A549 (cell line): ENCODE measurements at regions not wholly inside any gene's neighbourhood (a gene's known extent, or its start where the extent isn't known, plus 50 kb on each side); places are given as distances from the start of the nearest gene placed in this dataset.
A peak's percentile ranks its signal among the peaks of the same experiment; 100 is the strongest.
"Not testable (repeated sequence)": the region's sequence is repeated elsewhere in the genome, so short reads cannot be mapped to it uniquely, and the experiment has no call there.

Experiments used
- ATAC-seq, 2 experiments: fragments of 200-7000 bp in 1 of 2; fragments of >200 bp in 1 of 2; cut with Nextera tagmentation in 1 of 2; cut with Tn5 transposase in 1 of 2; 3 replicates each; pipeline versions ENCODE4 v1.8.0 to v1.9.1; 2018 to 2020; ENCODE audit warnings: mild to moderate bottlenecking in 1 of 2, moderate library complexity in 1 of 2
- CTCF ChIA-PET: fragments of 300-600 bp; sonication (Branson Sonifier 250); formaldehyde crosslinking; extraction: SDS; loops from one replicate; lab custom pipeline; 2021; ENCODE audit warnings: antibody characterized with exemption, inconsistent platforms; lab: Yijun Ruan, JAX
- POLR2A ChIA-PET: fragments of 350-600 bp; formaldehyde crosslinking; extraction: SDS; loops from one replicate; lab custom pipeline; 2021; ENCODE audit warnings: antibody characterized with exemption, inconsistent platforms; lab: Yijun Ruan, JAX
- DNase-seq, 2 experiments: peaks; one replicate each; pipeline versions ENCODE4 v3.0.0 to v3.0.0-alpha.2; 2011 to 2016; ENCODE audit warnings: low read depth in 1 of 2, low spot score in 1 of 2
- FAIRE-seq: peaks from 2 replicates; lab custom pipeline; 2011; peaks lifted over from hg19 to GRCh38; lab: Jason Lieb, UNC
- H3K27ac ChIP-seq, 2 experiments: fragments of >200 bp; sonication (Bioruptor Twin); formaldehyde crosslinking; 3 replicates each; pipeline ENCODE4 v1.5.1; 2016 to 2017
- H3K4me1 ChIP-seq: fragments of >200 bp; sonication (Bioruptor Twin); formaldehyde crosslinking; 3 replicates; pipeline ENCODE4 v1.6.1; 2016
- H3K4me2 ChIP-seq: fragments of >200 bp; sonication (Bioruptor Twin); formaldehyde crosslinking; 3 replicates; pipeline ENCODE4 v1.6.1; 2016
- H3K4me3 ChIP-seq: fragments of >200 bp; sonication (Bioruptor Twin); formaldehyde crosslinking; 3 replicates; pipeline ENCODE4 v1.5.1; 2016
- H3K9me3 ChIP-seq: fragments of >200 bp; sonication (Bioruptor Twin); formaldehyde crosslinking; 3 replicates; pipeline ENCODE4 v1.6.1; 2016
- BHLHE40 ChIP-seq: IDR thresholded peaks from 2 replicates; pipeline ENCODE4 v1.6.1; 2012; ENCODE audit warnings: low read depth, low read length, inconsistent platforms
- CBX8 ChIP-seq: fragments of 200-600 bp; sonication (generic); IDR thresholded peaks from 2 replicates; pipeline ENCODE4 v1.6.1; 2016
- CEBPB ChIP-seq, 2 experiments: fragments of >200 bp in 1 of 2; sonication (Bioruptor Twin) in 1 of 2; formaldehyde crosslinking in 1 of 2; IDR thresholded peaks; 2 replicates each; pipeline ENCODE4 v1.6.1; 2012 to 2016
- CHD2 ChIP-seq: fragments of 150-350 bp; IDR thresholded peaks from 2 replicates; pipeline ENCODE4 v1.6.1; 2014; ENCODE audit warnings: low read length; ENCODE audit not compliant: partially characterized antibody
- FOSL2 ChIP-seq, 2 experiments: fragments of 450-650 bp in 1 of 2; fragments of >200 bp in 1 of 2; sonication (Bioruptor Twin) in 1 of 2; formaldehyde crosslinking; IDR thresholded peaks; 2 replicates each; pipeline versions ENCODE4 v1.5.0 to v1.6.1; 2016 to 2020; ENCODE audit warnings: mild to moderate bottlenecking in 1 of 2, moderate library complexity in 1 of 2
- HDAC2 ChIP-seq: fragments of 200-600 bp; sonication (generic); IDR thresholded peaks from 2 replicates; pipeline ENCODE4 v1.6.1; 2016
- HEYL ChIP-seq: fragments of 250-450 bp; sonication (Bioruptor Pico); IDR thresholded peaks from 2 replicates; pipeline ENCODE4 v1.8.0; 2021; ENCODE audit warnings: mild to moderate bottlenecking, moderate library complexity
- HMGXB4 ChIP-seq: fragments of 250-450 bp; sonication (Bioruptor Pico); IDR thresholded peaks from 2 replicates; pipeline ENCODE4 v1.5.0; 2021; ENCODE audit warnings: mild to moderate bottlenecking, moderate library complexity, borderline replicate concordance
- HOXA7 ChIP-seq: fragments of 250-450 bp; sonication (Bioruptor Pico); IDR thresholded peaks from 2 replicates; pipeline ENCODE4 v1.5.0; 2020; ENCODE audit warnings: mild to moderate bottlenecking, moderate library complexity
- KDM1A ChIP-seq: fragments of 200-600 bp; sonication (generic); IDR thresholded peaks from 2 replicates; pipeline ENCODE4 v1.6.1; 2016; ENCODE audit warnings: low read depth, mild to moderate bottlenecking
- KDM5A ChIP-seq: fragments of 200-600 bp; sonication (generic); IDR thresholded peaks from 2 replicates; pipeline ENCODE4 v1.6.1; 2016; ENCODE audit warnings: antibody characterized with exemption, mild to moderate bottlenecking
- NR3C1 ChIP-seq: fragments of >200 bp; sonication (Bioruptor Twin); formaldehyde crosslinking; IDR thresholded peaks from 3 replicates; pipeline ENCODE4 v1.6.1; 2017
- RARB ChIP-seq: fragments of 250-450 bp; sonication (Bioruptor Pico); IDR thresholded peaks from 2 replicates; pipeline ENCODE4 v1.8.0; 2021; ENCODE audit warnings: mild to moderate bottlenecking, moderate library complexity
- RNF2 ChIP-seq: fragments of 200-600 bp; sonication (generic); IDR thresholded peaks from 2 replicates; pipeline ENCODE4 v1.6.1; 2016; ENCODE audit warnings: low read depth, mild to moderate bottlenecking, antibody characterized with exemption, moderate library complexity, borderline replicate concordance
- SMC3 ChIP-seq: fragments of >200 bp; sonication (Bioruptor Twin); formaldehyde crosslinking; IDR thresholded peaks from 3 replicates; pipeline ENCODE4 v1.6.1; 2018; ENCODE audit warnings: inconsistent platforms
- SREBF2 ChIP-seq: fragments of 450-650 bp; IDR thresholded peaks from 2 replicates; pipeline ENCODE4 v1.6.1; 2014; ENCODE audit warnings: mild to moderate bottlenecking, moderate library complexity
- USF2 ChIP-seq: fragments of 450-650 bp; IDR thresholded peaks from 2 replicates; pipeline ENCODE4 v1.6.1; 2014; ENCODE audit warnings: antibody characterized with exemption
- ZFP36 ChIP-seq: fragments of 450-650 bp; IDR thresholded peaks from 2 replicates; pipeline ENCODE4 v1.6.1; 2014; ENCODE audit warnings: borderline replicate concordance; ENCODE audit not compliant: partially characterized antibody
- WGBS: methylation state at CpG from one replicate; pipeline ENCODE4 v1.1.6; 2017; ENCODE audit errors: missing lambda C conversion rate; 5-methylcytosine and 5-hydroxymethylcytosine counted together
- TF ChIP-seq, protein P1 (sequence below): fragments of >200 bp; sonication (Bioruptor Twin); formaldehyde crosslinking; IDR thresholded peaks from 3 replicates; pipeline ENCODE4 v1.6.1; 2016
- TF ChIP-seq, protein P2 (sequence below): fragments of 200-600 bp; sonication (generic); IDR thresholded peaks from 2 replicates; pipeline ENCODE4 v1.6.1; 2016; ENCODE audit warnings: antibody characterized with exemption, mild to moderate bottlenecking, moderate library complexity

- TF ChIP-seq, protein P1, sequence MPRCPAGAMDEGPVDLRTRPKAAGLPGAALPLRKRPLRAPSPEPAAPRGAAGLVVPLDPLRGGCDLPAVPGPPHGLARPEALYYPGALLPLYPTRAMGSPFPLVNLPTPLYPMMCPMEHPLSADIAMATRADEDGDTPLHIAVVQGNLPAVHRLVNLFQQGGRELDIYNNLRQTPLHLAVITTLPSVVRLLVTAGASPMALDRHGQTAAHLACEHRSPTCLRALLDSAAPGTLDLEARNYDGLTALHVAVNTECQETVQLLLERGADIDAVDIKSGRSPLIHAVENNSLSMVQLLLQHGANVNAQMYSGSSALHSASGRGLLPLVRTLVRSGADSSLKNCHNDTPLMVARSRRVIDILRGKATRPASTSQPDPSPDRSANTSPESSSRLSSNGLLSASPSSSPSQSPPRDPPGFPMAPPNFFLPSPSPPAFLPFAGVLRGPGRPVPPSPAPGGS, result no peak
- no peak for TF ChIP-seq CEBPB (IDR thresholded peaks at IDR 0.05)
- no peak for TF ChIP-seq CBX8
- TF ChIP-seq HMGXB4 (CRISPR knock-in tag), result no peak
- no peak for TF ChIP-seq HDAC2
- no peak for TF ChIP-seq BHLHE40
- TF ChIP-seq RARB, result no peak
- no peak for TF ChIP-seq NR3C1
- TF ChIP-seq SREBF2, result no peak
- TF ChIP-seq, all 56 proteins: peak for 0
Measured at GRCh38 chr3:78343221-78343620, 1303.3 kb downstream of the ROBO2 start (continued).

DNA sequence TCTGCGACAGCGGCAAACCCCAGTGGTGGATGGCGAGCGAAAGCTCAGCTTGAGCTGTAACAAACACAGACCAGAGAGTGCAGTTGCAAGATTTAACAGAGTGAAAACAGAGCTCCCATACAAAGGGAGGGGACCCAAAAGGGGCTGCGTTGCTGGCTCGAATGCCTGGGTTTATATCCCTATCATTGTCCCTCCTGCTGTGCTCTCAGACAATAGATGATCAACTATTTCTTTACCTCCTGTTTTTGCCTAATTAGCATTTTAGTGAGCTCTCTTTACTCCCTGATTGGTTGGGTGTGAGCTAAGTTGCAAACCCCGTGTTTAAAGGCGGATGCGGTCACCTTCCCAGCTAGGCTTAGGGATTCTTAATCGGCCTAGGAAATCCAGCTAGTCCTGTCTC is 1304.4 kb downstream of the ROBO2 start:
- H3K4me1 ChIP-seq, H3K4me3 ChIP-seq, DNase-seq, H3K27ac ChIP-seq, ATAC-seq, H3K9me3 ChIP-seq, FAIRE-seq, POLR2A ChIA-PET: not testable (repeated sequence)
- WGBS, result 50% methylated on average over 10 of the region's 10 CpGs
- CTCF ChIA-PET, result interaction anchor here (1.1 kb wide), 1 partner anchor 688 kb away, joined by 3 read pairs; no protein-coding TSS in a partner anchor
- peak overlapping the region; percentile 12; the same call in 2 of the 3 replicates for H3K4me2 ChIP-seq

DNA sequence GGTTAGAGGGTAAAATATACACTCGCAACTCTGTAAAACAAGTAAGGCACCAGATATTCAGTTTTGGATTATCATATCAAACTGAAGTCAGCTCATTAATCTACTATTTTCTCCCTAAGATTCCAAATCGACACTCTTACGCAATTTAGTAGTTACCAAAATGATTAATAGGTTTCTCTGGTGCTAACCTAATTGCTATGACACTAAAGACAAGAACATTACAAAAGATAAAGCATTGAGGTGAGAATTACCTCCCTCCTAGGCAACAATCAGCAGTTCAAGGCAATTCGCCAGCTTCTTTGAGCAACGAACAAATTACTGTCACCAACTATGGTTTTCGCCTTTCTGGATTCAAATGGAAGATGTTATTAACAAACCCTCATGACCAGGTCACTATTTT is 1305.0 kb downstream of the ROBO2 start:
- Histone ChIP-seq H3K4me3 (no peak overlapping the region), H3K4me2 (no peak overlapping the region), H3K27ac (no peak overlapping the region), H3K4me1 (no peaks in the 10 kb centered on the region), H3K9me3 (no peaks in the 10 kb centered on the region)
- ATAC-seq (no peak), DNase-seq (no peak), FAIRE-seq (peak; percentile 39)
- 48% methylated on average over 6 of the region's 6 CpGs for WGBS
- ChIA-PET POLR2A (no interaction called here), CTCF (no interaction called here)
- no peak for TF ChIP-seq CHD2
- no peak for TF ChIP-seq HOXA7 (CRISPR knock-in tag)
- TF ChIP-seq FOSL2 (IDR thresholded peaks at IDR 0.05), result no peak
- no peak for TF ChIP-seq FOSL2 (CRISPR knock-in tag; IDR thresholded peaks at IDR 0.05)
- no peak for TF ChIP-seq RNF2
- no peak for TF ChIP-seq KDM1A
- TF ChIP-seq ZFP36, result no peak
- no peak for TF ChIP-seq HMGXB4 (CRISPR knock-in tag)
- no peak for TF ChIP-seq SMC3
- TF ChIP-seq, protein P2, sequence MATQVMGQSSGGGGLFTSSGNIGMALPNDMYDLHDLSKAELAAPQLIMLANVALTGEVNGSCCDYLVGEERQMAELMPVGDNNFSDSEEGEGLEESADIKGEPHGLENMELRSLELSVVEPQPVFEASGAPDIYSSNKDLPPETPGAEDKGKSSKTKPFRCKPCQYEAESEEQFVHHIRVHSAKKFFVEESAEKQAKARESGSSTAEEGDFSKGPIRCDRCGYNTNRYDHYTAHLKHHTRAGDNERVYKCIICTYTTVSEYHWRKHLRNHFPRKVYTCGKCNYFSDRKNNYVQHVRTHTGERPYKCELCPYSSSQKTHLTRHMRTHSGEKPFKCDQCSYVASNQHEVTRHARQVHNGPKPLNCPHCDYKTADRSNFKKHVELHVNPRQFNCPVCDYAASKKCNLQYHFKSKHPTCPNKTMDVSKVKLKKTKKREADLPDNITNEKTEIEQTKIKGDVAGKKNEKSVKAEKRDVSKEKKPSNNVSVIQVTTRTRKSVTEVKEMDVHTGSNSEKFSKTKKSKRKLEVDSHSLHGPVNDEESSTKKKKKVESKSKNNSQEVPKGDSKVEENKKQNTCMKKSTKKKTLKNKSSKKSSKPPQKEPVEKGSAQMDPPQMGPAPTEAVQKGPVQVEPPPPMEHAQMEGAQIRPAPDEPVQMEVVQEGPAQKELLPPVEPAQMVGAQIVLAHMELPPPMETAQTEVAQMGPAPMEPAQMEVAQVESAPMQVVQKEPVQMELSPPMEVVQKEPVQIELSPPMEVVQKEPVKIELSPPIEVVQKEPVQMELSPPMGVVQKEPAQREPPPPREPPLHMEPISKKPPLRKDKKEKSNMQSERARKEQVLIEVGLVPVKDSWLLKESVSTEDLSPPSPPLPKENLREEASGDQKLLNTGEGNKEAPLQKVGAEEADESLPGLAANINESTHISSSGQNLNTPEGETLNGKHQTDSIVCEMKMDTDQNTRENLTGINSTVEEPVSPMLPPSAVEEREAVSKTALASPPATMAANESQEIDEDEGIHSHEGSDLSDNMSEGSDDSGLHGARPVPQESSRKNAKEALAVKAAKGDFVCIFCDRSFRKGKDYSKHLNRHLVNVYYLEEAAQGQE, result no peak
- no peak for TF ChIP-seq HEYL (CRISPR knock-in tag)
- no peak for TF ChIP-seq KDM5A
- no peak for TF ChIP-seq USF2
